ENCODE measurements at regions not wholly inside any gene's neighbourhood (a gene's known extent, or its start where the extent isn't known, plus 50 kb on each side); places are given as distances from the start of the nearest gene placed in this dataset.
"Not testable (repeated sequence)": the region's sequence is repeated elsewhere in the genome, so short reads cannot be mapped to it uniquely, and the experiment has no call there.

DNA sequence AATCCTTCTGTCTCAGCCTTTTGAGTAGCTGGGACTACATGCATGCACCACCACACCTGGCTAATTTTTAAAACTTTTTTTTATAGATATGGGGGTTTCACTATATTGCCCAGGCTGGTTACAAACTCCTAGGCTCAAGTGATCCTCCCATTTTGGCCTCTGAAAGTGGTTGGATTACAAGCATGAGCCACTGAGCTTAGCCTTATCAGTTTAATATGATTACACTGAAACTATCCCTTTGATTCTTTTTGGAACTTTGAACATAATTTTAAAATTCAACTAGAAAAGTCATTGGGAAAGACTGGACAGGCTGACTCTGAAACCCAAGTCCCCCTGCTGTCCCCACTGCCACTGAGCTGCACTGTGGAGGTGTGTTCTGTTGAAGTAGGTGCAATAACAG is 114.8 kb downstream of the ARL4C start:
- Histone ChIP-seq H3K9me3 (ENCODE audit: insufficient read depth, low read depth, low read length) (no peaks in the 10 kb centered on the region), H3K9ac (ENCODE audit: low read depth, low read length, poor library complexity, severe bottlenecking) (no peak overlapping the region), H3K9me2 (replicated peaks; ENCODE audit: low read depth, low read length) (no peaks in the 10 kb centered on the region), H3K4me2 (ENCODE audit: low read depth, low read length, poor library complexity, severe bottlenecking) (no peak overlapping the region), H3K27me3 (ENCODE audit: insufficient read depth, low read length, poor library complexity, severe bottlenecking) (no peaks in the 10 kb centered on the region), H3K79me2 (ENCODE audit: insufficient read depth, low read length) (no peaks in the 10 kb centered on the region), H3K4me1 (ENCODE audit: insufficient read depth, low read length, poor library complexity, severe bottlenecking) (no peaks in the 10 kb centered on the region), H3K36me3 (ENCODE audit: insufficient read depth, low read length) (no peaks in the 10 kb centered on the region), H2AFZ (ENCODE audit: low read length) (no peak overlapping the region), H3K4me3 (ENCODE audit: low read length, poor library complexity, severe bottlenecking) (no peak overlapping the region), H3F3A (ENCODE audit: low read depth) (no peaks in the 10 kb centered on the region), H4K20me1 (ENCODE audit: insufficient read depth, low read length, poor library complexity, severe bottlenecking) (no peaks in the 10 kb centered on the region)
- no peak for TF ChIP-seq CTCF (conservative IDR thresholded peaks at IDR 0.05; ENCODE audit: low read length)
- TF ChIP-seq EZH2phosphoT487 (IDR thresholded peaks at IDR 0.05; ENCODE audit: borderline replicate concordance), result no peak

- not testable (repeated sequence) for H4K20me1 ChIP-seq (ENCODE audit: insufficient read depth, low read length, poor library complexity, severe bottlenecking); H3K4me2 ChIP-seq (ENCODE audit: low read depth, low read length, poor library complexity, severe bottlenecking); H3K9me3 ChIP-seq (ENCODE audit: insufficient read depth, low read depth, low read length); H3K79me2 ChIP-seq (ENCODE audit: insufficient read depth, low read length); H3K27me3 ChIP-seq (ENCODE audit: insufficient read depth, low read length, poor library complexity, severe bottlenecking); H3K9ac ChIP-seq (ENCODE audit: low read depth, low read length, poor library complexity, severe bottlenecking); H3K4me1 ChIP-seq (ENCODE audit: insufficient read depth, low read length, poor library complexity, severe bottlenecking); H3K4me3 ChIP-seq (ENCODE audit: low read length, poor library complexity, severe bottlenecking); H3F3A ChIP-seq (ENCODE audit: low read depth); H3K36me3 ChIP-seq (ENCODE audit: insufficient read depth, low read length); H3K9me2 ChIP-seq (replicated peaks; ENCODE audit: low read depth, low read length); H2AFZ ChIP-seq (ENCODE audit: low read length)
These were observed 117.9 kb downstream of the ARL4C start for GRCh38 chr2:234378958-234379357.

GRCh38 chr2:234378440-234378839 is 118.4 kb downstream of the ARL4C start:
- Histone ChIP-seq H3K4me1 (ENCODE audit: insufficient read depth, low read length, poor library complexity, severe bottlenecking) (peaks cover 5% of the 10 kb centered on the region), H3K9me3 (ENCODE audit: insufficient read depth, low read depth, low read length) (no peaks in the 10 kb centered on the region), H3K4me3 (ENCODE audit: low read length, poor library complexity, severe bottlenecking) (no peak overlapping the region), H3K9me2 (replicated peaks; ENCODE audit: low read depth, low read length) (no peaks in the 10 kb centered on the region), H3K79me2 (ENCODE audit: insufficient read depth, low read length) (no peaks in the 10 kb centered on the region), H3K36me3 (ENCODE audit: insufficient read depth, low read length) (no peaks in the 10 kb centered on the region), H3K27me3 (ENCODE audit: insufficient read depth, low read length, poor library complexity, severe bottlenecking) (no peaks in the 10 kb centered on the region), H3K4me2 (ENCODE audit: low read depth, low read length, poor library complexity, severe bottlenecking) (no peak overlapping the region), H3K9ac (ENCODE audit: low read depth, low read length, poor library complexity, severe bottlenecking) (no peak overlapping the region), H2AFZ (ENCODE audit: low read length) (no peak overlapping the region), H4K20me1 (ENCODE audit: insufficient read depth, low read length, poor library complexity, severe bottlenecking) (no peaks in the 10 kb centered on the region), H3F3A (ENCODE audit: low read depth) (no peaks in the 10 kb centered on the region)
- TF ChIP-seq CTCF (conservative IDR thresholded peaks at IDR 0.05; ENCODE audit: low read length) (no peak), EZH2phosphoT487 (IDR thresholded peaks at IDR 0.05; ENCODE audit: borderline replicate concordance) (no peak)

DNA sequence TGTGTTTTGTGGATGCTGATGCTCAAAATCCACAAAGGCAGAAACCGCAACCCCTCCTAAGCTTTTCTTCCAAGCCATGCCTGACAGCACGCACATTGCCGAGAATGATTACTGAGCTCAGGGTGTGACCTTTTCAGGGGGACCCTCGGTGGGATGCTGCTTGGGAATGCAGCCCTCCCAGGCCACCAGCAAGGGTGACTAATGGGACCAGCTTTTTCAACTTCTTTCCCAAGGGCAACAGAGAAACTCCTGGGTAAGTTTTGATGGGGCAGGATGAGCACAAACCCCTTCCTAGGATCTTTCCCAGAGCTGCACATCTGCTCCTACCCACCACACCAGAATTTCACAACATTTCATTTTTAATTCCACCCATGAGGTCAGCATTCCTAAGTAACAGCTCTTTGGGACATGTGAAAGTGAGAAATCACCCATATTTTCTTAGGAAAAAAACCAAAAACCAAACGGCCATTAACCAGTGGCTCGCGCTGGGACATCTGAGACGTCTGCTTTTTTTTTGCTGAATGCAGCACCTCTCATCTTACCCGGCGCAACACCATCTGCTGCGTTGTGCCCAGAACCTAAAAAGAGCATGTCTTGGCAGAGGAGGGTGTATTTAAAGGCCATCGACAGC is 119.0 kb downstream of the ARL4C start:
- no peaks in the 10 kb centered on the region for H3K9me3 ChIP-seq (ENCODE audit: insufficient read depth, low read depth, low read length)
- peaks cover 10% of the 10 kb centered on the region for H3K4me1 ChIP-seq (ENCODE audit: insufficient read depth, low read length, poor library complexity, severe bottlenecking)
- H3K4me2 ChIP-seq (ENCODE audit: low read depth, low read length, poor library complexity, severe bottlenecking), result no peak overlapping the region
- H3K4me3 ChIP-seq (ENCODE audit: low read length, poor library complexity, severe bottlenecking), result no peak overlapping the region
- no peaks in the 10 kb centered on the region for H4K20me1 ChIP-seq (ENCODE audit: insufficient read depth, low read length, poor library complexity, severe bottlenecking)
- H3K36me3 ChIP-seq (ENCODE audit: insufficient read depth, low read length), result no peaks in the 10 kb centered on the region
- no peaks in the 10 kb centered on the region for H3K9me2 ChIP-seq (replicated peaks; ENCODE audit: low read depth, low read length)
- no peak for TF ChIP-seq EZH2phosphoT487 (IDR thresholded peaks at IDR 0.05; ENCODE audit: borderline replicate concordance)
- TF ChIP-seq CTCF (conservative IDR thresholded peaks at IDR 0.05; ENCODE audit: low read length), result no peak
- no peaks in the 10 kb centered on the region for H3F3A ChIP-seq (ENCODE audit: low read depth)
- H3K27me3 ChIP-seq (ENCODE audit: insufficient read depth, low read length, poor library complexity, severe bottlenecking), result no peaks in the 10 kb centered on the region
- no peak overlapping the region for H3K9ac ChIP-seq (ENCODE audit: low read depth, low read length, poor library complexity, severe bottlenecking)
- no peaks in the 10 kb centered on the region for H3K79me2 ChIP-seq (ENCODE audit: insufficient read depth, low read length)
- H2AFZ ChIP-seq (ENCODE audit: low read length), result no peak overlapping the region

All from Loucy (cell line).